ENCODE measurements at regions not wholly inside any gene's neighbourhood (a gene's known extent, or its start where the extent isn't known, plus 50 kb on each side); places are given as distances from the start of the nearest gene placed in this dataset.

- DNase-seq (ENCODE audit: low spot score): no peak
These were observed 218.7 kb downstream of the IRX2 start for GRCh38 chr5:2532809-2533208.

GRCh38 chr5:2531318-2531717 lies 220.2 kb downstream of the IRX2 start:
- no peak for DNase-seq (ENCODE audit: low spot score)

- no peak for DNase-seq (ENCODE audit: low spot score)
These were observed 220.9 kb downstream of the IRX2 start for GRCh38 chr5:2530609-2531008.

DNA sequence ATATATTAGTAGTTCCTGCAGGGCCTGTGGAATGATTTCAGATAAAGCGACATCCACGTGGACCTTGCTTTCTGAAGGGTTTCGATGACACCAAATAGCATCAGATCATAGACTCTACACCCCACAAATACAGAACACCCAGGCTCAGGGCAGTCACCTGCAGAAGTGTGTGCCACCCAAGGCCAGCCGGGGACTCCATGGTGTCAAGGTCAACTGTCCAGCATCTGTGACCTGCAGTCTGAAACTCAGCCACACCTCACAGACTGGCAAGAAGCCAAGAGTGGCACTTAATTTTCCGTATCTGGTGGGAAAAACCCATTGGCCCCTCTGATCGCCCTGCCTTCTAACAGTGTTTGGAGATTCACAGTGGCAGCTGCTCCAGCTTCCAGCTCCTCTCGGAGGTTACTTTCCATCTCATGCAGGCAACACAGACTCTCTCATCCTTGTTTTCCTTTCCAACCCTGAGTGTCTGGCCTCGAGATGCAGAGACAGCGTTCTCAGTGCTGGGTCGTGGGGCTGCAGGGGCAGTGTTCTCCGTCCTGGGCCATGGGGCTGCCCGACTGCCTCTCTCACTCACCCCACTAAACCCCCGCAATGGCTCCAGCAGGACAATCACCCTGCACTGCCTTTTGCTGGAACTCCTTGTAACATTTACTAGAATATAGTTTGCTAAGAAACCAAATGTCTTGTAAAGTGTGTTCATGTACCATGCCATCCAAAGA lies 221.9 kb downstream of the IRX2 start:
- DNase-seq (ENCODE audit: low spot score): no peak

GRCh38 chr5:2525351-2525750 lies 226.1 kb downstream of the IRX2 start:
- no peak for DNase-seq (ENCODE audit: low spot score)

GRCh38 chr5:2524620-2525019 lies 226.9 kb downstream of the IRX2 start:
- DNase-seq (ENCODE audit: low spot score): no peak

GRCh38 chr5:2523180-2523579 lies 228.3 kb downstream of the IRX2 start:
- DNase-seq (ENCODE audit: low spot score): no peak

- DNase-seq (ENCODE audit: low spot score): no peak
These were observed 229.1 kb downstream of the IRX2 start for GRCh38 chr5:2522372-2522771.

- no peak for DNase-seq (ENCODE audit: low spot score)
These were observed 232.3 kb downstream of the IRX2 start for GRCh38 chr5:2519153-2519552.

DNA sequence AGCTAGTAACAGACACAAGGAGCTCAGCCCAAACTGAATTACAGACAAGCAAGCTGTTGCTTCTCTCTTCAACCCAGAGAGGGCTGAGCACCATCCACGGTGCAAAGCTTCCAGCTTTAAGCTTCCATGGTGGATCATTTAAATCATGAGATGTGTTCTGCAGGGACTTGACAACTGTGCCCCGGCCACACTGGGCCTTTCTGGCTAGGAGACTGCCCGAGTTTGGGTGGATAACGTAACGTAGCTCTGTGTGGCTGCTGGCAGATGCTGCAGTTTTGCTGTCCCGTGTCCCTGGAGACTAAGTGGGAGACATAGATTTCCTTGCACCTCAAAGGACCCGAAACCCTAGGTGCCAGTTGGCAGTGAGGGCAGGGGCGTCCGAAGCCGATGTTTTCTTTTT lies 234.0 kb downstream of the IRX2 start:
- DNase-seq (ENCODE audit: low spot score): no peak

DNA sequence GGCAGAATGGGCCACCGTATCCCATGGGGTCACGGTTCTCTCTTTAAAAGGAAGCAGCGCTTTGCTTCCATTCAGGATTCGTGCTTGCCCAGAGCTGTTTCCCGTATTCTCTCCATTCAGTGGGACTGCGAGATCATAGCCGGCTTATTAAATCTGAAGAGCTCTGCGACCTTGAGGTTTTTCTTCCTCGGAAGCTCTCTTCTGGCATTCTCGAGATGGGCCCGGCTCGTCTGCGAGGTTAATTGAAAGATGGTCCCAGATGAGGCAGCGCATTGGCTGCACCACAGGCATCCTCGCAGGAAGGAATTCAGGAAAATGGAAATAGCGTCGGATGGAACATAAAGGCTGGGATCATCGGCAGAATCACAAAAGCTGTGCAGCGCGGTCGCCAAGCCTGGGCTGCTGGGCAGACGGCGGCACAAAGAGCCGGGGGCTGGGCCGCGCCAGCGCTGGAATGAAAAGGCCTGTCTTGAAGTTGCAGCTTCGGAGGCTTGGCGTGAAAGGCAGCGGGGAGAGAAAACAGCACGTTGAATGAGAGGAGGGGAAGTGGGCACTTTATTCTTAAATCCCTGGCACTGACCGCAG lies 236.2 kb downstream of the IRX2 start:
- no peak for DNase-seq (ENCODE audit: low spot score)

GRCh38 chr5:2514484-2514883 lies 237.0 kb downstream of the IRX2 start:
- no peak for DNase-seq (ENCODE audit: low spot score)

DNA sequence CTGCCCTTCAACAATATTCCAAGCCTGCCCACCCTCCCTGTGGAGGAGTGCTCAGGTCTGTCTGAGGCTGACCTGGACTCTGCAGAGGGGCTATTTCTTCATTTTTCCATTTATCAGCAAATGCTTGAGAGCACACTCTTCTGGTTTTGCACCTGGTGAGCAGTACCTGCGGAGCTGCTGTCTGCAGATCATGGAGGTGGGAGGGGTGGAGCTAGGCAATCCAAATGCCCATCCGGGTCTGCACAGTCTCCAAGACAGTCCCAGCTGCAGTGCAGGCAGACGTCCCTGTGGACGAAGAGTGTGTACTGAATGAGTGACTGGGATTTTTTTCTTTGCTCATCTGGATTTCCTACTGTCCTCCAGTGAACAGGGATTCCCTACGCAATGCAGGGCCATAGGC lies 239.8 kb downstream of the IRX2 start:
- DNase-seq (ENCODE audit: low spot score): no peak

- DNase-seq (ENCODE audit: low spot score): no peak
These were observed 240.4 kb downstream of the IRX2 start for GRCh38 chr5:2511126-2511525.

- no peak for DNase-seq (ENCODE audit: low spot score)
These were observed 241.9 kb downstream of the IRX2 start for GRCh38 chr5:2509527-2509926.

- no peak for DNase-seq (ENCODE audit: low spot score)
These were observed 243.0 kb downstream of the IRX2 start for GRCh38 chr5:2508514-2508913.

DNA sequence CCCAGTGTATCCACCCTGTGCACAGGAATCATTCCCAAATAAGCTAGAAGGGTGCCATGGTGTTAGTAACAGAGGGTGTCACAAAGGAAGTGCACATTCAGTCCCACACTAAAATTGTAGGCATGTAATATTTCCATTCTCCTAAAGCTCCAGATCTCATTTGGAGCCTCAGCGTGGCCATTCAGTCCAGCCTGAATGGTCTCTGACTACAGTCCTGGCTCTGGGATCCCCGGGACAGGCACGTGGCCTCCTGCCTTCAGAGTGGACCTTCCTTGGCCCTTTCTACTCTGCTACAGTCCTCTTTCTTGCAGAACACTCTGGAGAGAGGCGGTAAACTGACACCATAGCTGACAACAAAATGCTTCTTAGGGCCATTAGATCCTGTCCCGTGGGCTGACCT lies 243.9 kb downstream of the IRX2 start:
- no peak for DNase-seq (ENCODE audit: low spot score)

DNA sequence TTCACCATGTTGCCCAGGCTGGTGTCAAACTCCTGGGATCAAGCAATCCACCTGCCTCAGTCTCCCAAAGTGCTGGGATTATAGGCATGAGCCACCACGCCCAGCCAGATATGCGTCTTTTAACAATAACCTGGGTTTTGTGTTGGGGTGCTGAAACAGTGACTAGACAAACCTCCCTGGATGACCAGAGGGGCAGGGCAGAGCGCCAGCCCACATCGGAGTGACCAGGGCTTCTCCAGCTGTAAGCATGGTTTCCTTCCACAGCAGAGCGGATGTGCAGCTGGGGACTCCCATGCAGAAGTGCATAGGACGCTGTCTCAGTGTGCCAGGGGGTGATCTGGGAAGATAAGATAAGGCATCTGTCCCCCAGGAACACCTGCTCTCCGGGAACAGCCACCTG lies 244.9 kb downstream of the IRX2 start:
- DNase-seq (ENCODE audit: low spot score): no peak

- DNase-seq (ENCODE audit: low spot score): no peak
These were observed 246.3 kb downstream of the IRX2 start for GRCh38 chr5:2505217-2505616.

DNA sequence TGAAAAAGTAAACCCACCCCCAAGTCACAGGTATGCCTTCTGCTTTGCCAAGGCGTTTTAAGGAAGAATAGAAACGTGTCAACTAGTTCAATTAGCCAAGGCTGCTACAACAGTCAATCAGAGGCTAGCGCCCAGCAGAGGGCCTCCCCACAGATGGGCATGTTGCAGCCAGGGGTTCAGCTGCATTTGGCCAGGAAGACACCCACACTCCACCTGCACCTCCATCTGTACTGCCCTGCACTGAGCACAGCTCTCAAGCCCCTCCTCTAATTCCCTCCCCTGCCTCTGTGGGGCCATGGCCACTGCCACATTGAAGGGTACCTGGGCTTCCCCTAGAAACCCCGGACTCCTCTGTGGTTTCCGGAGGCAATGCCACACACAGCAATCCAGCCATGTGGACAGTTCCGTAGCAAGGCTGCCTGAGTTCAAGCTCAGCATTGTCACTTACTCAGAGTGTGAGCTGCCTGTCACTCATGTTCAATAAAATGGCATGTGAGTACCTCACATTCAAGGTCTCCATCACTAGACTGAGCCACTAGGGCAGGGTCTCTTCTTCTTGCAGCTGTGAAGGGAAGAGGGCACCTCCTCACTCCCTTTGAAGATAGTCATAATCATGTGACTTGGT lies 248.4 kb downstream of the IRX2 start:
- DNase-seq (ENCODE audit: low spot score): no peak

DNA sequence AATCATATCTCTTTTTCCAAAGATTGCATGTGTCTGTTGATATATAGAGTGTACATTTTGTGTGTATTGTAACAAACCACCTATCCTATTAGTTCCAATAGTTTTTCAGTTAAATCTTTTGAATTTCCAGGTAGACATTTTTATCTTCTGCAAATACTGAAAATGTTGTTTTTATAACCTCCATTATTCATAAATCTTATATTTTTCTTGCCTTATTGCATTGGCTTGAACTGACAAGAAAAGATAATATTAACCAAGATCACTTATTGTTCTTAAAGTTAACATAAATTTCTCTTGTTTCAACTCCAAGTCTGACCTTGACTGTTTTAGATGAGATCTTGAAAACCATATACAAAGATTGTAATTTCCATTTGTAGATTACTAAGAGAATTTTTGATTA lies 251.6 kb downstream of the IRX2 start:
- no peak for DNase-seq (ENCODE audit: low spot score)

GRCh38 chr5:2496891-2497290 lies 254.6 kb downstream of the IRX2 start:
- no peak for DNase-seq (ENCODE audit: low spot score)

DNA sequence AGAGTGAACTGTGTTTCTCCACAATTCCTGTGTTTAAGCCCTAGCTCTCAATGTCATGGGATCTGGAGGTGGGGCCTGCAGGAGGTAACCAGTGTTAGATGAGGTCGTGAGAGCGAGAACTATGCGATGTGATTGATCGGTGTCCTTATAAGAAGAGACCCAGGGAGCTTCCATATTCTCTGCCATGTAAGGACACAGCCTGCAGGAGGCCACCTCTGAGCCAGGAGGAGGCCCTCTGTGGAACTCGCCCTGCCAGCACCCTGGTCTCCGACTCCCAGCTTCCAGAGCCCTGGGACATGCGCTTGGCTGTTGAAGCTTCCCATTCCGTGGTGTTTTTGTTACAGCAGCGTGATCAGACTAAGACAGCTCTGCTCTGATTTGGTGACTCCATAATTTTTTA lies 255.4 kb downstream of the IRX2 start:
- no peak for DNase-seq (ENCODE audit: low spot score)

DNA sequence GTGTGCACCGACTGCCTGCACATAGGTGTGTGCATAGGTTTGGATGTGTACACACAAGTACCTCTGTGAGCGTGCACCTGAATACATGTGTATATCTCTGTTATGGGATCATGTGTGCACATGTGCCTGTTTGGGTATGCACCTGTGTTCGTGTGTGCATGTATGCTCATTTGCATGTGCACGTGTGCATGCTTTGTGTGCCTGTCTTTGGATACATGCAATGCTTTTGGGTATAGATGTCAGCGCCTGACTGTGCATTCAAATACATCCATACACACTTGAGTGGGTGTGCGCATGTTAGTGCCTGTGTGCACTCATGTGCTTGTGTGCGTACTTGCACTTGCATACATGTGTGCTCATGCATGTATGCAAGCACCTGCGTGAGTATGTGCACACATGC lies 258.1 kb downstream of the IRX2 start:
- no peak for DNase-seq (ENCODE audit: low spot score)

Measured in A172 (cell line).